Osteoblast (primary cell): ENCODE measurements at regions not wholly inside any gene's neighbourhood (a gene's known extent, or its start where the extent isn't known, plus 50 kb on each side); places are given as distances from the start of the nearest gene placed in this dataset.
A peak's percentile ranks its signal among the peaks of the same experiment; 100 is the strongest.

Source experiments
- DNase-seq: peaks from one replicate; pipeline ENCODE4 v3.0.0; 2011; ENCODE audit warnings: low spot score, mixed read lengths; ENCODE audit not compliant: insufficient read length; ENCODE audit errors: missing footprints
- H2AFZ ChIP-seq: 2 replicates; pipeline ENCODE4 v1.6.0; 2011; ENCODE audit warnings: mild to moderate bottlenecking, low read length
- H3K27ac ChIP-seq: 2 replicates; pipeline ENCODE4 v1.5.1; 2011; ENCODE audit warnings: mild to moderate bottlenecking, low read depth, low read length, moderate library complexity
- H3K27me3 ChIP-seq: 2 replicates; pipeline ENCODE4 v1.6.0; 2012; ENCODE audit warnings: mild to moderate bottlenecking, control low read depth, inconsistent platforms, low read length, moderate library complexity; ENCODE audit not compliant: insufficient read depth
- H3K36me3 ChIP-seq: 2 replicates; pipeline ENCODE4 v1.5.1; 2011; ENCODE audit warnings: mild to moderate bottlenecking, low read length, control low read depth, moderate library complexity; ENCODE audit not compliant: insufficient read depth
- H3K4me1 ChIP-seq: 2 replicates; pipeline ENCODE4 v1.5.1; 2011; ENCODE audit warnings: mild to moderate bottlenecking, low read length, control low read depth, moderate library complexity; ENCODE audit not compliant: insufficient read depth
- H3K4me2 ChIP-seq: 2 replicates; pipeline ENCODE4 v1.6.0; 2011; ENCODE audit warnings: mild to moderate bottlenecking, low read length; ENCODE audit not compliant: insufficient read depth
- H3K4me3 ChIP-seq: fragments of 200-600 bp; sonication (generic); 3 replicates; pipeline ENCODE4 v1.5.1; 2012; ENCODE audit warnings: mild to moderate bottlenecking, low read length, inconsistent platforms; ENCODE audit not compliant: insufficient read depth
- H3K79me2 ChIP-seq: 2 replicates; pipeline ENCODE4 v1.6.0; 2012; ENCODE audit warnings: mild to moderate bottlenecking, low read length, control low read depth, inconsistent platforms; ENCODE audit not compliant: insufficient read depth
- H3K9me3 ChIP-seq: 2 replicates; pipeline ENCODE4 v1.5.1; 2011; ENCODE audit warnings: low read depth, low read length, control low read depth
- H4K20me1 ChIP-seq: 2 replicates; pipeline ENCODE4 v1.6.0; 2012; ENCODE audit warnings: mild to moderate bottlenecking, low read length, control low read depth; ENCODE audit not compliant: insufficient read depth
- CTCF ChIP-seq: IDR thresholded peaks from 2 replicates; pipeline ENCODE4 v1.5.1; 2011; ENCODE audit warnings: mild to moderate bottlenecking, low read depth, low read length, moderate library complexity; ENCODE audit errors: extremely low read depth

DNA sequence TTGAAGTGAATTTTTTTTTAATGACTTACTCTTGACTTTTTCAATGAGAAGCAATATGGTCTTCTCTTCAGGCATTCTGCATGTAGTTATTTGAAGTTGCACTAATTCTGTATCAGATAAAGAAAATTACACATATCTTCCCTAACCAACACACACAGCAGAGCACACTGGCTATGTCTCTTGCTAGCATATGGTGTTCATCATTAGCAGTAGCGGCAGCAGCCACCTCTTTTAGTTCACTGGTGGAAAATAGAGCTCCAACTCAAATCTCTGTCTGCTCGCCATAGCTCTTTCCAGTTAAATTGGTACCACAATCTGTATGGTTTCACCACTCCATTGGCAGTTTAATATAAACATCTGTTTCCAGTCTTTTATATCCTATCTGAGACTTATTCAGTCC is 278.1 kb upstream of the ZEB2 start:
- H3K79me2 ChIP-seq = no peaks in the 10 kb centered on the region
- H3K27ac ChIP-seq = no peak overlapping the region
- no peaks in the 10 kb centered on the region for H3K27me3 ChIP-seq
- H4K20me1 ChIP-seq = no peaks in the 10 kb centered on the region
- TF ChIP-seq CTCF = no peak
- peak overlapping the region; percentile 26 for H2AFZ ChIP-seq
- peaks cover 9% of the 10 kb centered on the region for H3K4me1 ChIP-seq
- no peak overlapping the region for H3K4me3 ChIP-seq
- H3K9me3 ChIP-seq = no peaks in the 10 kb centered on the region
- no peak for DNase-seq
- no peaks in the 10 kb centered on the region for H3K36me3 ChIP-seq
- H3K4me2 ChIP-seq = no peak overlapping the region

DNA sequence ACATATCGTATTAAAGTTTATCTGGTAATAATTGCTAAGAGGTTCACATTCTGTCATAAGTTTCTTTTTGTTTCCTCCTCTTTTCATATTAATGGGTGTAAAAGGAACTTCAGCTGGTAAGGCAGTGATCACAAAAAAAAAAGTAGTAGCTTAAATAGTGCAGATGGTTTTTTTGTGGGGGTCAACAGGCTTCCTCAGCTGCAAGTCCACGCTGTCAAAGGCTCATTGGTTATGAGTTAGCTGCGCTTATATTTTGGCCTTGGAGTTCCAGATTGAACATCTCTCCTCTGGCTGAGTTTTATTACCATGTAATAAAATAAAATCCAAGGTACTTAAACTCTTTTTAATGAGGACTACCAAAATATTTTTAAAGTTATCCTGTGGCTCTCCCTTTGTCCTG is 277.0 kb upstream of the ZEB2 start:
- peaks cover 6% of the 10 kb centered on the region for H3K4me1 ChIP-seq
- H3K36me3 ChIP-seq = no peaks in the 10 kb centered on the region
- DNase-seq = no peak
- no peaks in the 10 kb centered on the region for H4K20me1 ChIP-seq
- no peaks in the 10 kb centered on the region for H3K79me2 ChIP-seq
- TF ChIP-seq CTCF = no peak
- no peaks in the 10 kb centered on the region for H3K9me3 ChIP-seq
- no peak overlapping the region for H3K4me2 ChIP-seq
- no peaks in the 10 kb centered on the region for H3K27me3 ChIP-seq
- no peak overlapping the region for H2AFZ ChIP-seq
- no peak overlapping the region for H3K4me3 ChIP-seq
- no peak overlapping the region for H3K27ac ChIP-seq

DNA sequence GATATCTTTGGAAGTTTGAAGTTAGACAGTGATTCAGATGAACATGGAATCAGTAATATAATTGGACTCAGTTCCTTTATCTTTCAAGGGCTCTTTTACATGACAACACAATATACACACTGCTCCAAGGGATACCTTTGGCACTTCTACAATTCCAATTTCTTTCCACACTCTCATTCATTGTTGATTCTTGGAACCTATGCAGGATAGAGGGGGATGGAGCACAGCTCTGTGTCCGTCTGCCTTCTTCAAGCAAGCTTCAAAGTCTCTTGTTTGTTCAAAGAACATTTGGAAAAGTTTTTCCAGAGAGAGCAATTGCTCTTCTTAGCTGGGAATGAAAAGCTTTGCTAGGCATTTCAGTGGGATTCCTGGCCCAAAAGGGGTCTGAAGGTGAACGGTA is 276.2 kb upstream of the ZEB2 start:
- Histone ChIP-seq H3K9me3 (no peaks in the 10 kb centered on the region), H3K36me3 (no peaks in the 10 kb centered on the region), H2AFZ (no peak overlapping the region), H3K27me3 (no peaks in the 10 kb centered on the region), H3K27ac (no peak overlapping the region), H3K79me2 (no peaks in the 10 kb centered on the region), H4K20me1 (no peaks in the 10 kb centered on the region), H3K4me2 (no peak overlapping the region), H3K4me3 (no peak overlapping the region), H3K4me1 (no peaks in the 10 kb centered on the region)
- no peak for TF ChIP-seq CTCF
- no peak for DNase-seq

DNA sequence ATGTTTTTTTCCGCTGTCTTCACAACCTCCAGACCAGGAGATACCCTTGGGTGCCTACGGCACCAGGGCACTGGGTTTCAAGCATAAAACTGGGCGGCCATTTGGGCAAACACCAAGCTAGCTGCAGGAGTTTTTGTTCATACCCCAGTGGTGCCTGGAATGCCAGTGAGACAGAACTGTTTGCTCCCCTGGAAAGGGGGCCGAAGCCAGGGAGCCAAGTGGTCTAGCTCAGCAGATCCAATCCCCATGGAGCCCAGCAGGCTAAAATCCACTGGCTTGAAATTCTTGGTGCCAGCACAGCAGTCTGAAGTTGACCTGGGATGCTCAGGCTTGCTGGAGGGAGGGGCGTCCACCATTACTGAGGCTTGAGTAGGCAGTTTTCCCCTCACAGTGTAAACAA is 265.3 kb upstream of the ZEB2 start:
- H3K27ac ChIP-seq = no peak overlapping the region
- TF ChIP-seq CTCF = no peak
- DNase-seq = no peak
- H3K9me3 ChIP-seq = no peaks in the 10 kb centered on the region
- H4K20me1 ChIP-seq = no peaks in the 10 kb centered on the region
- no peaks in the 10 kb centered on the region for H3K79me2 ChIP-seq
- H2AFZ ChIP-seq = no peak overlapping the region
- no peak overlapping the region for H3K4me2 ChIP-seq
- H3K4me3 ChIP-seq = no peak overlapping the region
- H3K27me3 ChIP-seq = no peaks in the 10 kb centered on the region
- no peaks in the 10 kb centered on the region for H3K36me3 ChIP-seq
- no peaks in the 10 kb centered on the region for H3K4me1 ChIP-seq
